GM12878 (cell line): ENCODE measurements at regions not wholly inside any gene's neighbourhood (a gene's known extent, or its start where the extent isn't known, plus 50 kb on each side); places are given as distances from the start of the nearest gene placed in this dataset.

Experiments
- ATAC-seq: fragments of 200-7000 bp; cut with Tn5 transposase; 3 replicates; pipeline ENCODE4 v1.9.1; 2020; ENCODE audit warnings: mild to moderate bottlenecking, moderate library complexity
- BruUV-seq: library from RNA; stranded (reverse); fragments of 400-500 nt; replicated peaks from 2 replicates; lab custom pipeline; 2021; lab: Mats Ljungman, UMichigan
- CTCF ChIA-PET: fragments of 300-600 bp; sonication (Branson Sonifier 250); formaldehyde crosslinking; extraction: SDS; loops from one replicate; lab custom pipeline; 2021; ENCODE audit warnings: inconsistent platforms; lab: Yijun Ruan, JAX
- POLR2A ChIA-PET: fragments of 350-600 bp; formaldehyde crosslinking; extraction: SDS; loops from one replicate; lab custom pipeline; 2021; ENCODE audit warnings: inconsistent platforms; lab: Charles Lee
- RAD21 ChIA-PET: fragments of 300-600 bp; sonication (Branson Sonifier 250); formaldehyde crosslinking; loops from one replicate; lab custom pipeline; 2023; ENCODE audit warnings: antibody characterized with exemption; ENCODE audit not compliant: unreplicated experiment; lab: Charles Lee
- SMC1A ChIA-PET: fragments of 300-600 bp; sonication (Branson Sonifier 250); formaldehyde crosslinking; loops from one replicate; lab custom pipeline; 2023; ENCODE audit not compliant: unreplicated experiment, uncharacterized antibody; lab: Charles Lee
- DNase-seq: peaks from one replicate; pipeline ENCODE4 v3.0.0-alpha.2; 2011; ENCODE audit warnings: low read depth, low spot score
- FAIRE-seq: peaks from 3 replicates; lab custom pipeline; 2011; peaks lifted over from hg19 to GRCh38; lab: Jason Lieb, UNC
- H2AFZ ChIP-seq: 2 replicates; pipeline ENCODE4 v1.6.0; 2011; ENCODE audit warnings: low read depth, low read length, control low read depth; ENCODE audit not compliant: control insufficient read depth
- H3K27ac ChIP-seq: 2 replicates; pipeline ENCODE4 v1.5.1; 2011; ENCODE audit warnings: control low read depth; ENCODE audit not compliant: control insufficient read depth, insufficient read depth
- H3K27me3 ChIP-seq, 2 experiments: replicated peaks in 1 of 2; 2 replicates each; pipeline versions ENCODE4 v1.6.0 to v1.6.1; 2011; ENCODE audit warnings: low read length in 1 of 2; ENCODE audit not compliant: control insufficient read depth in 2 of 2, insufficient read depth in 2 of 2
- H3K36me3 ChIP-seq, 2 experiments: 2 replicates each; pipeline ENCODE4 v1.5.1; 2011; ENCODE audit warnings: low read length in 1 of 2; ENCODE audit not compliant: control insufficient read depth in 2 of 2, insufficient read depth in 2 of 2
- H3K4me1 ChIP-seq: 2 replicates; pipeline ENCODE4 v1.6.1; 2011; ENCODE audit warnings: mild to moderate bottlenecking, low read length, moderate library complexity, mixed read lengths; ENCODE audit not compliant: control insufficient read depth, insufficient read depth
- H3K4me2 ChIP-seq: 2 replicates; pipeline ENCODE4 v1.6.0; 2011; ENCODE audit warnings: control low read depth; ENCODE audit not compliant: control insufficient read depth, insufficient read depth
- H3K4me3 ChIP-seq: fragments of 200-600 bp; sonication (generic); 2 replicates; pipeline ENCODE4 v1.5.1; 2016
- H3K79me2 ChIP-seq: 2 replicates; pipeline ENCODE4 v1.6.0; 2011; ENCODE audit warnings: low read length; ENCODE audit not compliant: control insufficient read depth, insufficient read depth
- H3K9ac ChIP-seq: 2 replicates; pipeline ENCODE4 v1.8.0; 2011; ENCODE audit warnings: low read length, control low read depth, mixed read lengths; ENCODE audit not compliant: control insufficient read depth, insufficient read depth
- H3K9me3 ChIP-seq: replicated peaks from 3 replicates; pipeline ENCODE4 v1.5.1; 2011; ENCODE audit warnings: mild to moderate bottlenecking, low read length; ENCODE audit not compliant: control insufficient read depth, insufficient read depth
- H4K20me1 ChIP-seq: 2 replicates; pipeline ENCODE4 v1.6.0; 2011; ENCODE audit not compliant: control insufficient read depth, insufficient read depth
- CBX3 ChIP-seq: fragments of 200-600 bp; sonication (generic); IDR thresholded peaks from 2 replicates; pipeline ENCODE4 v1.6.1; 2016; ENCODE audit warnings: low read depth, borderline replicate concordance
- POLR2A ChIP-seq: IDR thresholded peaks from 2 replicates; pipeline ENCODE4 v1.6.1; 2011; ENCODE audit warnings: low read depth, mild to moderate bottlenecking, low read length
- POLR2AphosphoS5 ChIP-seq: IDR thresholded peaks from 2 replicates; pipeline ENCODE4 v1.6.1; 2011; ENCODE audit warnings: mild to moderate bottlenecking, low read length, inconsistent platforms
- SREBF1 ChIP-seq: IDR thresholded peaks from 2 replicates; pipeline ENCODE4 v1.6.1; 2012; ENCODE audit warnings: mild to moderate bottlenecking, low read length
- ZNF217 ChIP-seq: fragments of 450-650 bp; IDR thresholded peaks from 2 replicates; pipeline ENCODE4 v1.6.1; 2017; ENCODE audit warnings: antibody characterized with exemption, mild to moderate bottlenecking
- WGBS: methylation state at CpG from one replicate; pipeline ENCODE4 v1.1.6; 2016; ENCODE audit warnings: low lambda C conversion rate; ENCODE audit not compliant: insufficient replicate concordance, insufficient coverage; ENCODE audit errors: missing lambda C conversion rate; 5-methylcytosine and 5-hydroxymethylcytosine counted together
- in situ Hi-C: fragments of 300-500 bp; cut with MboI; formaldehyde crosslinking; loops from 9 replicates; pipeline ENCODE4 v1.14.3; 2018; ENCODE audit warnings: mixed read lengths
- intact Hi-C: fragments of 100-400 bp; cut with micrococcal nuclease; formaldehyde crosslinking; loops from one replicate; pipeline ENCODE4 v1.14.2; 2022; ENCODE audit not compliant: unreplicated experiment
- TF ChIP-seq, protein P1 (sequence below), 3 experiments: IDR thresholded peaks in 2 of 3; conservative IDR thresholded peaks in 1 of 3; 2 replicates each; pipeline ENCODE4 v1.5.1; 2011; ENCODE audit warnings: low read depth in 3 of 3, low read length in 3 of 3, mild to moderate bottlenecking in 3 of 3, control low read depth in 2 of 3, moderate library complexity in 2 of 3, inconsistent platforms in 1 of 3, mixed read lengths in 1 of 3; ENCODE audit not compliant: control insufficient read depth in 2 of 3, insufficient read depth in 1 of 3; ENCODE audit errors: extremely low read depth in 1 of 3
- TF ChIP-seq, protein P2 (sequence below): fragments of 450-650 bp; formaldehyde crosslinking; IDR thresholded peaks from 2 replicates; pipeline ENCODE4 v1.4.0; 2020; ENCODE audit warnings: mild to moderate bottlenecking, moderate library complexity

DNA sequence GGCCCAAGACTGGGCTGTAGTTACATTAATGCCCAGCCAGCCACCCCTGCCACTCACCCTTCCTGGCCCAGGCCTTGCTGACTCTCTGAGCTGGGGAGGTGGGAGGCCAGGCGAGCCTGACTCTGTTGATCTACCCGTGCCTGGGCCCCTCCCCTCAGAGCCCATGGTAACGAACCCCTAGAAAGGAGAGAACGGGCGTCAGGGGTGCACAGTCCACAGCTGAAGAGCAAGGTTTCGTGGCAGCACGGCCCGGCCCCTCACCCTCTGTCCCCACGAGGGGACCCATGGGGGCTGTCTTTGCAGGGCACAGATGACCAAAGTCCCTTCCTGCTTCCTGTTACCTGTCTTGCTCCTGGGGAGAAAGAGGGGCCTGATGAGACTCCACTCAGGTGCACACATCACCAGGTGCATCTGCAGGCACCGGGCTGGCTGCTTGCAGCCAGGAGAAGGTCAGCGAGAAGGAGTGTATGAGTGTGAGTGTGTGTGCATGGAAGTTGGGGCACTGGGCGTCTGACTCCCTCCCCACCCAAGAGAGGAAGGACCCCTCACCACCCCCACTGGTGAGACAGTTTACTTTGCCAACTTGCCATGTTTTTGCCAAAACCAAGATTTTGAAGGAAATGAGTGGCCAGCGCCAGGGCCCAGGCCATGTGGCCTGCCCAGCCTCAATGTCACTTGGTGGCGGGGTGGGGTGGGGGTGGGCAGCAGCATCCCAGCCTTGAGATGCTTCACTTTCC is 359.1 kb downstream of the SEC14L1 start:
- DNase-seq (no peak), FAIRE-seq (no peak), ATAC-seq (no peak)
- POLR2A ChIA-PET: interaction anchor here (0.7 kb wide), 1 partner anchor 101 kb away, joined by 3 read pairs; no protein-coding TSS in a partner anchor
- RAD21 ChIA-PET: interaction anchor here (1.0 kb wide), 1 partner anchor 514 kb away, joined by 3 read pairs; no protein-coding TSS in a partner anchor
- no peak overlapping the region for H3K9ac ChIP-seq
- H3K4me1 ChIP-seq: peaks cover under 1% of the 10 kb centered on the region
- no peaks in the 10 kb centered on the region for H3K27me3 ChIP-seq
- WGBS: 78% methylated on average over 12 of the region's 14 CpGs
- H2AFZ ChIP-seq: no peak overlapping the region
- SMC1A ChIA-PET: no interaction called here
- in situ Hi-C loops: no loop called here
- peak; percentile 18; the same call in 1 of the 2 replicates for TF ChIP-seq POLR2AphosphoS5
- TF ChIP-seq CBX3: no peak
- 0 out of 2 replicates have a peak, but pooled peaks have one; percentile 9 for TF ChIP-seq POLR2A
- H3K4me2 ChIP-seq: no peak overlapping the region
- CTCF ChIA-PET: interaction anchor here (0.7 kb wide), 1 partner anchor 94 kb away, joined by 4 read pairs; no protein-coding TSS in a partner anchor
- H3K36me3 ChIP-seq: peaks cover 19 to 27% of the 10 kb centered on the region in 2 experiments
- H3K27ac ChIP-seq: no peak overlapping the region
- intact Hi-C loops: no loop called here
- no peaks in the 10 kb centered on the region for H4K20me1 ChIP-seq
- no peaks in the 10 kb centered on the region for H3K9me3 ChIP-seq
- H3K4me3 ChIP-seq: no peak overlapping the region
- TSS peak; percentile 71 for BruUV-seq
- no peaks in the 10 kb centered on the region for H3K79me2 ChIP-seq

DNA sequence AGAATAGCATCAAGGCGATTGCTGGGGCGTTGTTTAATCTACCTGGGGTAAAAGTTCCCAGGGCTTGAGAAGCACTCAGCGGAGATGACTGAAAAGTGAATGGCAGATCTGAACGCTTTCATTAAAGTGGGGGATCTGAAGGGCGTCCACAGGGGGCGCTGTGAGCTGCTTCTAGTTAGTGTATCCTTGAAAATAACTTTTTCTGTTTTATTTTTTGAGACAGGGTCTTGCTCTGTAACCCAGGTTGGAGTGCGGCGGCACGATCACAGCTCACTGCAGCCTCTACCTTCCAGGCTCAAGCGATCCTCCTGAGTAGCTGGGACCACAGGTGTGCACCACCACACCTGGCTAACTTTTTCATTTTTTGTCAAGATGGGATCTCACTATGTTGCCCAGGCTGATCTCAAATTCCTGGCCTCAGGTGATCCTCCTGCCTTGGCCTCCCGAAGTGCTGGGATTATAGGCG is 360.4 kb downstream of the SEC14L1 start:
- no TSS peak for BruUV-seq
- ChIA-PET POLR2A (no interaction called here), CTCF (interaction anchor here (0.7 to 1.6 kb wide), 12 partner anchors 14 to 516 kb away, joined by 3 to 5 read pairs (median 3); no protein-coding TSS in a partner anchor), RAD21 (no interaction called here), SMC1A (interaction anchor here (1.3 kb wide), 1 partner anchor 71 kb away, joined by 5 read pairs; no protein-coding TSS in a partner anchor)
- no peak for FAIRE-seq
- ATAC-seq: no peak
- 79% methylated on average over 12 of the region's 12 CpGs for WGBS
- H3K4me3 ChIP-seq: no peak overlapping the region
- no peaks in the 10 kb centered on the region for H4K20me1 ChIP-seq
- in situ Hi-C loops: no loop called here
- no peak overlapping the region for H3K9ac ChIP-seq
- H3K4me2 ChIP-seq: no peak overlapping the region
- H3K27ac ChIP-seq: no peak overlapping the region
- H3K9me3 ChIP-seq: no peaks in the 10 kb centered on the region
- H3K4me1 ChIP-seq: no peaks in the 10 kb centered on the region
- no peak overlapping the region for H2AFZ ChIP-seq
- H3K36me3 ChIP-seq: peaks cover 11 to 27% of the 10 kb centered on the region in 2 experiments
- intact Hi-C loops: no loop called here
- no peak for DNase-seq
- no peaks in the 10 kb centered on the region for H3K79me2 ChIP-seq
- H3K27me3 ChIP-seq: no peaks in the 10 kb centered on the region
- TF ChIP-seq SREBF1 (no peak), ZNF217 (no peak)
- TF ChIP-seq, protein P1, sequence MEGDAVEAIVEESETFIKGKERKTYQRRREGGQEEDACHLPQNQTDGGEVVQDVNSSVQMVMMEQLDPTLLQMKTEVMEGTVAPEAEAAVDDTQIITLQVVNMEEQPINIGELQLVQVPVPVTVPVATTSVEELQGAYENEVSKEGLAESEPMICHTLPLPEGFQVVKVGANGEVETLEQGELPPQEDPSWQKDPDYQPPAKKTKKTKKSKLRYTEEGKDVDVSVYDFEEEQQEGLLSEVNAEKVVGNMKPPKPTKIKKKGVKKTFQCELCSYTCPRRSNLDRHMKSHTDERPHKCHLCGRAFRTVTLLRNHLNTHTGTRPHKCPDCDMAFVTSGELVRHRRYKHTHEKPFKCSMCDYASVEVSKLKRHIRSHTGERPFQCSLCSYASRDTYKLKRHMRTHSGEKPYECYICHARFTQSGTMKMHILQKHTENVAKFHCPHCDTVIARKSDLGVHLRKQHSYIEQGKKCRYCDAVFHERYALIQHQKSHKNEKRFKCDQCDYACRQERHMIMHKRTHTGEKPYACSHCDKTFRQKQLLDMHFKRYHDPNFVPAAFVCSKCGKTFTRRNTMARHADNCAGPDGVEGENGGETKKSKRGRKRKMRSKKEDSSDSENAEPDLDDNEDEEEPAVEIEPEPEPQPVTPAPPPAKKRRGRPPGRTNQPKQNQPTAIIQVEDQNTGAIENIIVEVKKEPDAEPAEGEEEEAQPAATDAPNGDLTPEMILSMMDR (IDR thresholded peaks at IDR 0.05 in 2 of 3, conservative IDR thresholded peaks at IDR 0.05 in 1 of 3; ENCODE audit: control insufficient read depth in 2 of 3, extremely low read depth in 1 of 3, insufficient read depth in 1 of 3, low read depth in 3 of 3, low read length in 3 of 3): peak; percentile 21 to 51 (median 41); a peak in 5 of 6 replicates
- TF ChIP-seq, protein P2, sequence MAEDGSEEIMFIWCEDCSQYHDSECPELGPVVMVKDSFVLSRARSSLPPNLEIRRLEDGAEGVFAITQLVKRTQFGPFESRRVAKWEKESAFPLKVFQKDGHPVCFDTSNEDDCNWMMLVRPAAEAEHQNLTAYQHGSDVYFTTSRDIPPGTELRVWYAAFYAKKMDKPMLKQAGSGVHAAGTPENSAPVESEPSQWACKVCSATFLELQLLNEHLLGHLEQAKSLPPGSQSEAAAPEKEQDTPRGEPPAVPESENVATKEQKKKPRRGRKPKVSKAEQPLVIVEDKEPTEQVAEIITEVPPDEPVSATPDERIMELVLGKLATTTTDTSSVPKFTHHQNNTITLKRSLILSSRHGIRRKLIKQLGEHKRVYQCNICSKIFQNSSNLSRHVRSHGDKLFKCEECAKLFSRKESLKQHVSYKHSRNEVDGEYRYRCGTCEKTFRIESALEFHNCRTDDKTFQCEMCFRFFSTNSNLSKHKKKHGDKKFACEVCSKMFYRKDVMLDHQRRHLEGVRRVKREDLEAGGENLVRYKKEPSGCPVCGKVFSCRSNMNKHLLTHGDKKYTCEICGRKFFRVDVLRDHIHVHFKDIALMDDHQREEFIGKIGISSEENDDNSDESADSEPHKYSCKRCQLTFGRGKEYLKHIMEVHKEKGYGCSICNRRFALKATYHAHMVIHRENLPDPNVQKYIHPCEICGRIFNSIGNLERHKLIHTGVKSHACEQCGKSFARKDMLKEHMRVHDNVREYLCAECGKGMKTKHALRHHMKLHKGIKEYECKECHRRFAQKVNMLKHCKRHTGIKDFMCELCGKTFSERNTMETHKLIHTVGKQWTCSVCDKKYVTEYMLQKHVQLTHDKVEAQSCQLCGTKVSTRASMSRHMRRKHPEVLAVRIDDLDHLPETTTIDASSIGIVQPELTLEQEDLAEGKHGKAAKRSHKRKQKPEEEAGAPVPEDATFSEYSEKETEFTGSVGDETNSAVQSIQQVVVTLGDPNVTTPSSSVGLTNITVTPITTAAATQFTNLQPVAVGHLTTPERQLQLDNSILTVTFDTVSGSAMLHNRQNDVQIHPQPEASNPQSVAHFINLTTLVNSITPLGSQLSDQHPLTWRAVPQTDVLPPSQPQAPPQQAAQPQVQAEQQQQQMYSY (CRISPR knock-in tag): no peak
